Astrocyte of the cerebellum (primary cell): ENCODE measurements at regions not wholly inside any gene's neighbourhood (a gene's known extent, or its start where the extent isn't known, plus 50 kb on each side); places are given as distances from the start of the nearest gene placed in this dataset.
A peak's percentile ranks its signal among the peaks of the same experiment; 100 is the strongest.

Source experiments
- DNase-seq: peaks from one replicate; pipeline ENCODE4 v3.0.0-alpha.2; 2011; ENCODE audit warnings: low read depth
- H3K4me3 ChIP-seq: 2 replicates; pipeline ENCODE4 v1.5.1; 2011; ENCODE audit warnings: mild to moderate bottlenecking, low read depth, low read length, moderate library complexity
- in situ Hi-C: cut with HindIII; loops from 2 replicates; pipeline ENCODE4 v1.10.0; 2017; ENCODE audit warnings: low sequenced_read_pairs
- TF ChIP-seq, protein P1 (sequence below): IDR thresholded peaks from 2 replicates; pipeline ENCODE4 v1.5.1; 2012; ENCODE audit warnings: low read length, low read depth, moderate library complexity, mild to moderate bottlenecking; ENCODE audit errors: missing control alignments

- no peak for DNase-seq
- TF ChIP-seq, protein P1, sequence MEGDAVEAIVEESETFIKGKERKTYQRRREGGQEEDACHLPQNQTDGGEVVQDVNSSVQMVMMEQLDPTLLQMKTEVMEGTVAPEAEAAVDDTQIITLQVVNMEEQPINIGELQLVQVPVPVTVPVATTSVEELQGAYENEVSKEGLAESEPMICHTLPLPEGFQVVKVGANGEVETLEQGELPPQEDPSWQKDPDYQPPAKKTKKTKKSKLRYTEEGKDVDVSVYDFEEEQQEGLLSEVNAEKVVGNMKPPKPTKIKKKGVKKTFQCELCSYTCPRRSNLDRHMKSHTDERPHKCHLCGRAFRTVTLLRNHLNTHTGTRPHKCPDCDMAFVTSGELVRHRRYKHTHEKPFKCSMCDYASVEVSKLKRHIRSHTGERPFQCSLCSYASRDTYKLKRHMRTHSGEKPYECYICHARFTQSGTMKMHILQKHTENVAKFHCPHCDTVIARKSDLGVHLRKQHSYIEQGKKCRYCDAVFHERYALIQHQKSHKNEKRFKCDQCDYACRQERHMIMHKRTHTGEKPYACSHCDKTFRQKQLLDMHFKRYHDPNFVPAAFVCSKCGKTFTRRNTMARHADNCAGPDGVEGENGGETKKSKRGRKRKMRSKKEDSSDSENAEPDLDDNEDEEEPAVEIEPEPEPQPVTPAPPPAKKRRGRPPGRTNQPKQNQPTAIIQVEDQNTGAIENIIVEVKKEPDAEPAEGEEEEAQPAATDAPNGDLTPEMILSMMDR: no peak
- in situ Hi-C loops: no loop called here
- no peak overlapping the region for H3K4me3 ChIP-seq
Measured at GRCh38 chr15:95227235-95227634, 995.9 kb downstream of the MCTP2 start.

GRCh38 chr15:95228856-95229555, 997.6 kb downstream of the MCTP2 start:
- TF ChIP-seq, protein P1: no peak
- no peak overlapping the region for H3K4me3 ChIP-seq
- in situ Hi-C loops: no loop called here
- DNase-seq: no peak

- no peak overlapping the region for H3K4me3 ChIP-seq
- in situ Hi-C loops: no loop called here
- TF ChIP-seq, protein P1: no peak
- DNase-seq: no peak
Measured at GRCh38 chr15:95235033-95235432, 1003.7 kb downstream of the MCTP2 start.

- in situ Hi-C loops: no loop called here
- DNase-seq: peak; percentile 90
- TF ChIP-seq, protein P1: no peak
- no peak overlapping the region for H3K4me3 ChIP-seq
Measured at GRCh38 chr15:95247071-95247984, 1016.0 kb downstream of the MCTP2 start.

DNA sequence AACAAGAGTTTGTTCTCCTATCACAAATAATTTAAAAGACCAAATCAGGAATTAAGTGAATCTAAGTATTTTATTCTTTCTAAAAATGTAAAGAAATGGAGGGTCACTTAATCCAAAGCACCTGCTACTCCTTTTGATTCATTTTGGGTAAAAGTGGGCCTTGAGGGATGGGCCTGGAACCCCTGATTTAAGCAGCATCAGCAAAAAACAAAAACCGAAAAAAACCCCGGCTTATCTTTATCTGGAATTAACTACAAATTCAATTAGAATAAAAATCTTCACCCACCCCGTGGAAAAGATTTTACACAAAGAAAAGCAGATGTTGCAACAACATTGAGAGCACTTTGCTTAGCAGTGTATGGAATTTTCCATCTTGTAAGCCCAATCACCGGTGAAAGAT, 1018.2 kb downstream of the MCTP2 start:
- TF ChIP-seq, protein P1: no peak
- H3K4me3 ChIP-seq: no peak overlapping the region
- DNase-seq: no peak
- in situ Hi-C loops: no loop called here

- in situ Hi-C loops: no loop called here
Measured at GRCh38 chr15:95252404-95252803, 1021.0 kb downstream of the MCTP2 start.

More at GRCh38 chr15:95252404-95252803, 1021.0 kb downstream of the MCTP2 start:
- DNase-seq: no peak
- TF ChIP-seq, protein P1: no peak
- H3K4me3 ChIP-seq: no peak overlapping the region
